ENCODE measurements at regions not wholly inside any gene's neighbourhood (a gene's known extent, or its start where the extent isn't known, plus 50 kb on each side); places are given as distances from the start of the nearest gene placed in this dataset.

DNA sequence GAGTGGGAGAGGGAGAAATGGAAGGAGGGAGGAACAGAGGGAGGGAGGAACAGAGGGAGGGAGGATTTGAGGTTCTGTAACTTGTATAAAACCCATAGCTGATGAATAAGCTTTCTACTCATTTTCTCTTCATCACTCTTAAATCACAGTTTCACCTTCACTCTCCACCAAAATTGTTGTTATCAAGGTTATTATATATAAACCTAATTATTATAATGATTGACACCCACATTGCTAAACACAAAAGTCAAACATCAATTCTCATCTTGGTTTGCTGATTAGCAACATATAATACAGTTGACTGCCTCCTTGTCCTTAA lies 229.0 kb upstream of the PAPPA start:
- TF ChIP-seq, protein P1, sequence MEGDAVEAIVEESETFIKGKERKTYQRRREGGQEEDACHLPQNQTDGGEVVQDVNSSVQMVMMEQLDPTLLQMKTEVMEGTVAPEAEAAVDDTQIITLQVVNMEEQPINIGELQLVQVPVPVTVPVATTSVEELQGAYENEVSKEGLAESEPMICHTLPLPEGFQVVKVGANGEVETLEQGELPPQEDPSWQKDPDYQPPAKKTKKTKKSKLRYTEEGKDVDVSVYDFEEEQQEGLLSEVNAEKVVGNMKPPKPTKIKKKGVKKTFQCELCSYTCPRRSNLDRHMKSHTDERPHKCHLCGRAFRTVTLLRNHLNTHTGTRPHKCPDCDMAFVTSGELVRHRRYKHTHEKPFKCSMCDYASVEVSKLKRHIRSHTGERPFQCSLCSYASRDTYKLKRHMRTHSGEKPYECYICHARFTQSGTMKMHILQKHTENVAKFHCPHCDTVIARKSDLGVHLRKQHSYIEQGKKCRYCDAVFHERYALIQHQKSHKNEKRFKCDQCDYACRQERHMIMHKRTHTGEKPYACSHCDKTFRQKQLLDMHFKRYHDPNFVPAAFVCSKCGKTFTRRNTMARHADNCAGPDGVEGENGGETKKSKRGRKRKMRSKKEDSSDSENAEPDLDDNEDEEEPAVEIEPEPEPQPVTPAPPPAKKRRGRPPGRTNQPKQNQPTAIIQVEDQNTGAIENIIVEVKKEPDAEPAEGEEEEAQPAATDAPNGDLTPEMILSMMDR (IDR thresholded peaks at IDR 0.05) = no peak
- ChIA-PET POLR2A (no interaction called here), CTCF (no interaction called here)
- ATAC-seq (no peak), DNase-seq (no peak)
- peaks cover 15% of the 10 kb centered on the region for H3K9me3 Mint-ChIP-seq
- intact Hi-C loops (cut with micrococcal nuclease) = no loop called here
- no peak overlapping the region for H3K4me3 Mint-ChIP-seq
- H3K4me1 Mint-ChIP-seq (ENCODE audit: low read depth) = no peaks in the 10 kb centered on the region
- no peaks in the 10 kb centered on the region for H3K36me3 Mint-ChIP-seq (ENCODE audit: low read depth)
- no peak overlapping the region for H3K27ac Mint-ChIP-seq
- no peaks in the 10 kb centered on the region for H3K27me3 Mint-ChIP-seq

DNA sequence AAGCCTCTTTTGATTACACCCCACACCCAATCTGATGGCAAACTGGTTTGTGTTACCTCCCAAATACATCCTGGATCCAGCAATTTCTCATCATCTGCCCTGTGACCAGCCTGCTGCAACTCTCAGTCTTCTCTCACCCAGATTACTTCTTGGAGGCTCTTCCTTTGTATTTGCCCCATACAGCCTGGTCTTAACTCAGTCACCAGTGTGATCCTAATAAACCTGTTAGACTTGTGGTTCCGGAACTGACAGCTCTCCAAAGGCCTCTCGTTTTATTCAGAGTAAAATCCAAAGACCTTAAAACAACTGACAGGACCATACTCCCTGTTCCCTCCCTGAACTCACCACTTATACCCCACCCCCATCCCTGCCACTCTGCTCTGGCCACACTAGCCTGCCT lies 228.2 kb upstream of the PAPPA start:
- TF ChIP-seq, protein P1 (IDR thresholded peaks at IDR 0.05) = no peak
- Mint-ChIP-seq H3K4me1 (ENCODE audit: low read depth) (no peaks in the 10 kb centered on the region), H3K27ac (no peak overlapping the region), H3K36me3 (ENCODE audit: low read depth) (no peaks in the 10 kb centered on the region), H3K27me3 (no peaks in the 10 kb centered on the region), H3K4me3 (no peak overlapping the region), H3K9me3 (peaks cover 15% of the 10 kb centered on the region)
- POLR2A ChIA-PET = no interaction called here
- DNase-seq (no peak), ATAC-seq (no peak)
- intact Hi-C loops (cut with micrococcal nuclease) = no loop called here
- CTCF ChIA-PET = no interaction called here

DNA sequence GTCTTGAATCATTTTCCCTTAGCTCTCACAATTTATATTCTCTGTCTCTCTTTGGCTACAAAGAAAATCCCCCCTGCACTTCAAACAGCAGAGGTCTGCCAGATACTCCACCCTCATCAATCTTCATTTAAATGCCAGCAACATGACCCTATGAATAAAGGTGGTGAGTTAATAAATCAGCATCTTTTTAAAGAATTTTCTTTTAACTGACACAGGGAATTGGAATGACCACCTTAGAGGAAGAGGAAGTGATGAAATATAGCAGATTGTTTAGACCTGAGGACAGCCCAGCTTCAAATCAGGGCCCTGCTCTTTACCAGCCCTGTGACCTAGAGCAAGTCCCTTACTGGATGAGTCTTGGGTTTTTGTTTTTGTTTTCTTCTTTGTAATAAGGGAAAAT lies 223.1 kb upstream of the PAPPA start:
- TF ChIP-seq, protein P1 (IDR thresholded peaks at IDR 0.05) = no peak
- ATAC-seq (no peak), DNase-seq (no peak)
- intact Hi-C loops (cut with micrococcal nuclease) = no loop called here
- Mint-ChIP-seq H3K27me3 (no peaks in the 10 kb centered on the region), H3K9me3 (peaks cover 10% of the 10 kb centered on the region), H3K27ac (no peak overlapping the region), H3K4me3 (no peak overlapping the region), H3K36me3 (ENCODE audit: low read depth) (no peaks in the 10 kb centered on the region), H3K4me1 (ENCODE audit: low read depth) (no peaks in the 10 kb centered on the region)
- ChIA-PET POLR2A (no interaction called here), CTCF (no interaction called here)

DNA sequence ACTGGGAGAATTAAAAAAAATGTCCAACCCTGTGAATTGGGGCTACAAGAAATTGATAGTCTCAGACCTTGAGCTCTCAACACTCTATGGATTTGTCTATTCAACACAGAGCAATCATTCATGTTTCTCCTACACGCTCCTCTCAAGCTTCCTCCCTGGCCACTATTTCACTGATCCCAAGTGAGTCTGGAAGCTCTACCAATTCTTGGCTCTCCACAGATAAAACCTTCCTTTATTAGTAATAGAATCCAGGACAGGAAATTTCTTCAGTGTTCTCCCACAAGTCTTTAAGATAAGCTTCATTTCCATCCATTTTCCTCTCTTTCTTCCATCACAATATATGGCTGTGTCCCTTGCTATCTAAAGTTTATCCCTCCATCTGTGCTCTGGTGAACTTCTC lies 215.1 kb upstream of the PAPPA start:
- H3K4me3 Mint-ChIP-seq = no peak overlapping the region
- TF ChIP-seq, protein P1 (IDR thresholded peaks at IDR 0.05) = no peak
- no peaks in the 10 kb centered on the region for H3K9me3 Mint-ChIP-seq
- intact Hi-C loops (cut with micrococcal nuclease) = no loop called here
- ATAC-seq (no peak), DNase-seq (no peak)
- no peaks in the 10 kb centered on the region for H3K27me3 Mint-ChIP-seq
- H3K27ac Mint-ChIP-seq = no peak overlapping the region
- POLR2A ChIA-PET = no interaction called here
- H3K4me1 Mint-ChIP-seq (ENCODE audit: low read depth) = no peaks in the 10 kb centered on the region
- no peaks in the 10 kb centered on the region for H3K36me3 Mint-ChIP-seq (ENCODE audit: low read depth)
- CTCF ChIA-PET = no interaction called here

DNA sequence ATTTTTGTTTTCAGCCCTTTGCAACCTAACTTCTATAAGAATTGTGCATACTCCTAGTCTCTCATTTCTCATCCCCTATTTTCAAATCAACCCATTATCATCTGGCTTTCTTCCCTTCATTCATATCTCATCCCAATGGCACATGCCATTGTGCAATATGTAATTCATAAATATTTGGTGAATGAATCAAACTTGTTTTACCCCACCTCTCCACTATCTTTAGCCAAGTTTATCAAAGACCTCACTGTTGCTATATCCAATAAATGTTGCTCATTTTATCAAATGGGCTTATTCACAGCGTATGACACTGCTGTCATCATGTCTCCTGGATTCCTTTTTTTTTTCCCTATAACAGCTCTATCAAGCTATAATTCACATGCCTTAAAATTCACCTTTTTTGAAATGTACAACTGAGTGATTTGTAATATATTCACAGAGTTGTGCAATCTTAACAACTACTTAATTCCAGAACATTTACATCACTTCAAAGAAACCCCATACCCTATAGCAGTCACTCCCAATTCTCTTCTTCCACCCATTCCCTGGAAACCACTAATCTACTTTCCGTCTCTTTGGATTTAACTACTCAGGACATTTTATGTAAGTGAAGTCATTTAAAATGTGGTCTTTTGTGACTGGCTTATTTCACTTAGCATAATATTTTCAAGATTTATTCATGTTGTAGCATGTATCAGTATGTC lies 214.4 kb upstream of the PAPPA start:
- ATAC-seq = no peak
- no peaks in the 10 kb centered on the region for H3K9me3 Mint-ChIP-seq
- H3K4me1 Mint-ChIP-seq (ENCODE audit: low read depth) = no peaks in the 10 kb centered on the region
- H3K27me3 Mint-ChIP-seq = no peaks in the 10 kb centered on the region
- intact Hi-C loops (cut with micrococcal nuclease) = no loop called here
- ChIA-PET POLR2A (no interaction called here), CTCF (no interaction called here)
- H3K36me3 Mint-ChIP-seq (ENCODE audit: low read depth) = no peaks in the 10 kb centered on the region
- H3K4me3 Mint-ChIP-seq = no peak overlapping the region
- DNase-seq = no peak
- H3K27ac Mint-ChIP-seq = no peak overlapping the region
- TF ChIP-seq, protein P1 (IDR thresholded peaks at IDR 0.05) = no peak

Data from activated CD8-positive, alpha-beta T cell treated with anti-CD3 and anti-CD28 coated beads for 36 hours (primary cell).